Liver (tissue), 3 donors: ENCODE measurements at regions not wholly inside any gene's neighbourhood (a gene's known extent, or its start where the extent isn't known, plus 50 kb on each side); places are given as distances from the start of the nearest gene placed in this dataset.

Source experiments
- GABPA ChIP-seq, 2 donors: IDR thresholded peaks in 1 of 2; conservative IDR thresholded peaks in 1 of 2; 2 replicates each; pipeline ENCODE4 v1.6.1; 2016; ENCODE audit warnings: antibody characterized with exemption in 2 of 2, mild to moderate bottlenecking in 1 of 2, moderate library complexity in 1 of 2
- HNF4A ChIP-seq, 2 donors: conservative IDR thresholded peaks; 2 replicates each; pipeline ENCODE4 v1.6.1; 2016; ENCODE audit warnings: antibody characterized with exemption in 2 of 2, mild to moderate bottlenecking in 2 of 2
- JUND ChIP-seq, 2 donors: IDR thresholded peaks; 2 replicates each; pipeline ENCODE4 v1.6.1; 2016; ENCODE audit warnings: antibody characterized with exemption in 2 of 2
- RAD21 ChIP-seq, 2 donors: IDR thresholded peaks; 2 replicates each; pipeline ENCODE4 v1.6.1; 2016; ENCODE audit warnings: antibody characterized with exemption in 2 of 2, mild to moderate bottlenecking in 2 of 2
- RXRA ChIP-seq, 2 donors: IDR thresholded peaks; 2 replicates each; pipeline ENCODE4 v1.6.1; 2017 to 2018; ENCODE audit warnings: antibody characterized with exemption in 2 of 2, mild to moderate bottlenecking in 1 of 2
- SP1 ChIP-seq: IDR thresholded peaks from 2 replicates; pipeline ENCODE4 v1.6.1; 2018; ENCODE audit warnings: antibody characterized with exemption, mild to moderate bottlenecking
- TAF1 ChIP-seq: conservative IDR thresholded peaks from 2 replicates; pipeline ENCODE4 v1.6.1; 2016; ENCODE audit warnings: antibody characterized with exemption, mild to moderate bottlenecking
- TF ChIP-seq, protein P1 (sequence below): fragments of 150-350 bp; IDR thresholded peaks from 2 replicates; pipeline ENCODE4 v1.5.1; 2017; ENCODE audit warnings: improper control_type of control experiment, low read depth, low read length; ENCODE audit not compliant: missing input control
- TF ChIP-seq, protein P2 (sequence below): IDR thresholded peaks from 2 replicates; pipeline ENCODE4 v1.6.1; 2016; ENCODE audit warnings: antibody characterized with exemption
- TF ChIP-seq, protein P3 (sequence below): IDR thresholded peaks from 2 replicates; pipeline ENCODE4 v1.6.1; 2016; ENCODE audit warnings: antibody characterized with exemption
- TF ChIP-seq, protein P4 (sequence below): IDR thresholded peaks from 2 replicates; pipeline ENCODE4 v1.6.1; 2016; ENCODE audit warnings: antibody characterized with exemption, mild to moderate bottlenecking
- TF ChIP-seq, protein P5 (sequence below): IDR thresholded peaks from 2 replicates; pipeline ENCODE4 v1.6.1; 2016; ENCODE audit warnings: antibody characterized with exemption
- donor health status: healthy.
- donor health status: healthy.

DNA sequence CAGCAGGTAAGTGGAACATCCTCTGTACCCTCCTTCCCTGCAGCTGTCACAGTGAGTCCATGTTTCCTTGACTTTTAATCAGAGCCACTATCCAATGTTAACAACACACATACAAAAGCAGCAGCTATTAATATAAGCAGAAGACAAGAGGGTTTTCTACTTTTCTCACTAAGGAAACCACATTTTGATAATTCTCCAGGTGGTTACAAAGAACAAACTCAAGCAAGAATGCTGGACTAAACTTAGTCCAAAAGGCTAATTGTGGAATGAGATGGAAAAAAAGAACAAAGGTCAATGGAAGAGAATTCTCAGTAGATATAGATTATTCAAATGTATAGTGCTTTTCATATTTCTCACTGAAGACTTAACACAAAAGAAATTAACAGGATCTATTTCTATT lies 176.9 kb upstream of the SLC39A10 start:
- TF ChIP-seq, protein P1, sequence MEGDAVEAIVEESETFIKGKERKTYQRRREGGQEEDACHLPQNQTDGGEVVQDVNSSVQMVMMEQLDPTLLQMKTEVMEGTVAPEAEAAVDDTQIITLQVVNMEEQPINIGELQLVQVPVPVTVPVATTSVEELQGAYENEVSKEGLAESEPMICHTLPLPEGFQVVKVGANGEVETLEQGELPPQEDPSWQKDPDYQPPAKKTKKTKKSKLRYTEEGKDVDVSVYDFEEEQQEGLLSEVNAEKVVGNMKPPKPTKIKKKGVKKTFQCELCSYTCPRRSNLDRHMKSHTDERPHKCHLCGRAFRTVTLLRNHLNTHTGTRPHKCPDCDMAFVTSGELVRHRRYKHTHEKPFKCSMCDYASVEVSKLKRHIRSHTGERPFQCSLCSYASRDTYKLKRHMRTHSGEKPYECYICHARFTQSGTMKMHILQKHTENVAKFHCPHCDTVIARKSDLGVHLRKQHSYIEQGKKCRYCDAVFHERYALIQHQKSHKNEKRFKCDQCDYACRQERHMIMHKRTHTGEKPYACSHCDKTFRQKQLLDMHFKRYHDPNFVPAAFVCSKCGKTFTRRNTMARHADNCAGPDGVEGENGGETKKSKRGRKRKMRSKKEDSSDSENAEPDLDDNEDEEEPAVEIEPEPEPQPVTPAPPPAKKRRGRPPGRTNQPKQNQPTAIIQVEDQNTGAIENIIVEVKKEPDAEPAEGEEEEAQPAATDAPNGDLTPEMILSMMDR: no peak
- TF ChIP-seq, protein P2, sequence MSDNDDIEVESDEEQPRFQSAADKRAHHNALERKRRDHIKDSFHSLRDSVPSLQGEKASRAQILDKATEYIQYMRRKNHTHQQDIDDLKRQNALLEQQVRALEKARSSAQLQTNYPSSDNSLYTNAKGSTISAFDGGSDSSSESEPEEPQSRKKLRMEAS: no peak
- TF ChIP-seq, protein P3, sequence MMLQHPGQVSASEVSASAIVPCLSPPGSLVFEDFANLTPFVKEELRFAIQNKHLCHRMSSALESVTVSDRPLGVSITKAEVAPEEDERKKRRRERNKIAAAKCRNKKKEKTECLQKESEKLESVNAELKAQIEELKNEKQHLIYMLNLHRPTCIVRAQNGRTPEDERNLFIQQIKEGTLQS: no peak
- TF ChIP-seq, protein P4, sequence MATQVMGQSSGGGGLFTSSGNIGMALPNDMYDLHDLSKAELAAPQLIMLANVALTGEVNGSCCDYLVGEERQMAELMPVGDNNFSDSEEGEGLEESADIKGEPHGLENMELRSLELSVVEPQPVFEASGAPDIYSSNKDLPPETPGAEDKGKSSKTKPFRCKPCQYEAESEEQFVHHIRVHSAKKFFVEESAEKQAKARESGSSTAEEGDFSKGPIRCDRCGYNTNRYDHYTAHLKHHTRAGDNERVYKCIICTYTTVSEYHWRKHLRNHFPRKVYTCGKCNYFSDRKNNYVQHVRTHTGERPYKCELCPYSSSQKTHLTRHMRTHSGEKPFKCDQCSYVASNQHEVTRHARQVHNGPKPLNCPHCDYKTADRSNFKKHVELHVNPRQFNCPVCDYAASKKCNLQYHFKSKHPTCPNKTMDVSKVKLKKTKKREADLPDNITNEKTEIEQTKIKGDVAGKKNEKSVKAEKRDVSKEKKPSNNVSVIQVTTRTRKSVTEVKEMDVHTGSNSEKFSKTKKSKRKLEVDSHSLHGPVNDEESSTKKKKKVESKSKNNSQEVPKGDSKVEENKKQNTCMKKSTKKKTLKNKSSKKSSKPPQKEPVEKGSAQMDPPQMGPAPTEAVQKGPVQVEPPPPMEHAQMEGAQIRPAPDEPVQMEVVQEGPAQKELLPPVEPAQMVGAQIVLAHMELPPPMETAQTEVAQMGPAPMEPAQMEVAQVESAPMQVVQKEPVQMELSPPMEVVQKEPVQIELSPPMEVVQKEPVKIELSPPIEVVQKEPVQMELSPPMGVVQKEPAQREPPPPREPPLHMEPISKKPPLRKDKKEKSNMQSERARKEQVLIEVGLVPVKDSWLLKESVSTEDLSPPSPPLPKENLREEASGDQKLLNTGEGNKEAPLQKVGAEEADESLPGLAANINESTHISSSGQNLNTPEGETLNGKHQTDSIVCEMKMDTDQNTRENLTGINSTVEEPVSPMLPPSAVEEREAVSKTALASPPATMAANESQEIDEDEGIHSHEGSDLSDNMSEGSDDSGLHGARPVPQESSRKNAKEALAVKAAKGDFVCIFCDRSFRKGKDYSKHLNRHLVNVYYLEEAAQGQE: no peak
- TF ChIP-seq RXRA (IDR thresholded peaks at IDR 0.05) (no peak), SP1 (no peak), TAF1 (no peak), RAD21 (IDR thresholded peaks at IDR 0.05) (no peak), GABPA (IDR thresholded peaks at IDR 0.05 in 1 of 2, conservative IDR thresholded peaks at IDR 0.05 in 1 of 2) (no peak), HNF4A (conservative IDR thresholded peaks at IDR 0.05) (no peak), JUND (IDR thresholded peaks at IDR 0.05) (no peak)
- TF ChIP-seq, protein P5, sequence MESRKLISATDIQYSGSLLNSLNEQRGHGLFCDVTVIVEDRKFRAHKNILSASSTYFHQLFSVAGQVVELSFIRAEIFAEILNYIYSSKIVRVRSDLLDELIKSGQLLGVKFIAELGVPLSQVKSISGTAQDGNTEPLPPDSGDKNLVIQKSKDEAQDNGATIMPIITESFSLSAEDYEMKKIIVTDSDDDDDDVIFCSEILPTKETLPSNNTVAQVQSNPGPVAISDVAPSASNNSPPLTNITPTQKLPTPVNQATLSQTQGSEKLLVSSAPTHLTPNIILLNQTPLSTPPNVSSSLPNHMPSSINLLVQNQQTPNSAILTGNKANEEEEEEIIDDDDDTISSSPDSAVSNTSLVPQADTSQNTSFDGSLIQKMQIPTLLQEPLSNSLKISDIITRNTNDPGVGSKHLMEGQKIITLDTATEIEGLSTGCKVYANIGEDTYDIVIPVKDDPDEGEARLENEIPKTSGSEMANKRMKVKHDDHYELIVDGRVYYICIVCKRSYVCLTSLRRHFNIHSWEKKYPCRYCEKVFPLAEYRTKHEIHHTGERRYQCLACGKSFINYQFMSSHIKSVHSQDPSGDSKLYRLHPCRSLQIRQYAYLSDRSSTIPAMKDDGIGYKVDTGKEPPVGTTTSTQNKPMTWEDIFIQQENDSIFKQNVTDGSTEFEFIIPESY: no peak
